ENCODE measurements at regions not wholly inside any gene's neighbourhood (a gene's known extent, or its start where the extent isn't known, plus 50 kb on each side); places are given as distances from the start of the nearest gene placed in this dataset.
"Not testable (repeated sequence)": the region's sequence is repeated elsewhere in the genome, so short reads cannot be mapped to it uniquely, and the experiment has no call there.

DNA sequence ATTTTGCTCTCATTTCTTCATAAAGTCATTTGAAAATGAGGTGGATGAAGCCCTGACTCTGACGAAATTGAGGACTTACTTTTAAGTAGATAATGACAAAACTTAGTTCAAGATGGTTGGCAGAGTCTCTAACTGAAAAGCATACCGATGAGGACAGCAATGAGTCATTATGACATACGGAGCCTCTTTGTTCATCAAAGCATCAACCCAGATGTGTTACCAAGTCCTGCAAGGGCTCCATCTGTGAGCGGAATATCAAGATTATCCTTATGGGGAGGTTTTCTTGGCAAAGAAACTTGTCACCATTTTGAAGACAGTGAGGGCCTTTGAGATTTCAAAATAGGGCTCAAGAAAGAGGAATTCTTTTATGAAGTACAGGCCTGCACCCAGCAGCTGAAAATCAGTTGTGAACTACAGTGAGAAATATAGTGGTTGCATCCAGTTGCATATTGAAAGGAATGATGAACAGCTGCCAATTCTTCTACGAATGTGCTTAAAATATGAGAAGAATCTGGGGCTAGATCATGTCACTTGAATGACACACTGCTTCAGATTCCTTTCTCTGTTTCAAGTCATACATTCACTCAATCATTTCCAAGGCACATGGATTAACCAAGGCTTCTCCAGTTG lies 86.6 kb upstream of the SLC24A2 start:
- no peak for DNase-seq (ENCODE audit: low spot score in 2 of 2)

DNA sequence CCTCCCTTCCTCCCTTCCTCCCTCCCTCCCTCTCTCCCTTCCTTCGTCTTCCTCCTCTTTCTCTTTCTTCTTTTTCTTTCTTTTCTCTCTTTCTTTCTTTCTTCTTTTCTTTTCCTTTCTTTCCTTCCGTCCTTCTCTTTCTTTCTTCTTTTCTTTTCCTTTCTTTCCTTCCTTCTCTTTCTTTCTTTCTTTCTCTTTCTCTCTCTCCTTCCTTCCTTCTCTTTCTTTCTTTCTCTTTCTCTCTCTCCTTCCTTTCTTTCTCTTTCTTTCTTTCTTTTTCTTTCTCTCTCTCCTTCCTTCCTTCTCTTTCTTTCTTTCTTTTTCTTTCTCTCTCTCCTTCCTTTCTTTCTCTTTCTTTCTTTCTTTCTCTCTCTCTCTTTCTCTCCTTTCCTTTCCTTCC lies 84.4 kb upstream of the SLC24A2 start:
- H3K4me1 Mint-ChIP-seq; H3K27ac Mint-ChIP-seq; H3K9me3 Mint-ChIP-seq; DNase-seq (ENCODE audit: low spot score in 2 of 2); ATAC-seq; H3K4me3 Mint-ChIP-seq; H3K36me3 Mint-ChIP-seq: not testable (repeated sequence)

More for the DNA sequence above, 86.6 kb upstream of the SLC24A2 start:
- ATAC-seq = no peak
- Mint-ChIP-seq H3K4me3 (no peak overlapping the region), H3K4me1 (no peaks in the 10 kb centered on the region), H3K36me3 (no peaks in the 10 kb centered on the region), H3K27ac (no peak overlapping the region), H3K9me3 (peaks cover 6% of the 10 kb centered on the region)

DNA sequence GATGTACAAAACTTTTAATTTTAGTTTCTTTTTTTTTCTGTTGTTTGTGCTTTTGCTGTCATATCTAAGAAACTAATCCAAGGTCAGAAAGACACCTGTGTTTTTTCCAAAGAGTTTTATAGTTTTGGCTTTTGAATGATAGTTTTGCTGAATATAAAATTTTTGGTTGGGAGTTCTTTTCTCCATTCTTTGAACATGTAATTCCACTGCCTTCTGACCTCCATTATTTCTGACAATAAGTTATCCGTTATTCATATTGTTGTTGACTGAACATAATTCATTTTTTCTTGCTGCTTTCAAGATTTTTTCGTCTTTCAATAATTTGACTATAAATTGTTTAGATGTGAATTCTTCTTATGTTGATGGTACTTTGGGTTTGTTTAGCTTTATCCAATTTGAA lies 82.2 kb upstream of the SLC24A2 start:
- H3K36me3 Mint-ChIP-seq = no peaks in the 10 kb centered on the region
- no peak for ATAC-seq
- DNase-seq (ENCODE audit: low spot score in 2 of 2) = no peak
- H3K4me3 Mint-ChIP-seq = no peak overlapping the region
- H3K27ac Mint-ChIP-seq = no peak overlapping the region
- no peaks in the 10 kb centered on the region for H3K4me1 Mint-ChIP-seq
- peaks cover 6% of the 10 kb centered on the region for H3K9me3 Mint-ChIP-seq

DNA sequence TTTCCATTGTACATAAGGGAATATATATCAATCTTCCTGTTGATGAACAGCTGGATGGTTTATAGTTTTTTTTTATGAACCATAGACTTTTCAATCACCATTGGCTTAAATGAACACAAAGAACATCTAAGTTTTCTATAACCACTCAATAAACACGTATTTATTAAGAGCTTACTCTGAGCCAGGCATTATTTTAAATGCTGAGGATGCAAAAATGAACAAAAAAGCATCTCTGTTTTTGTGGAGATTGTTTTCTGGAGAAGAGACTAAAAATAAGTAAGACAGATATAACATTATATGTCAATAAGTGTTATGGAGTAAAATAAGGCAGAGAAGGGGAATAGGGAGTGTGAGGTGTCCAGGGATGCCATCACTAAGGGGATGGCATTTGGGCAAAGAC lies 52.1 kb upstream of the SLC24A2 start:
- no peaks in the 10 kb centered on the region for H3K36me3 Mint-ChIP-seq
- DNase-seq (ENCODE audit: low spot score in 2 of 2) (no peak), ATAC-seq (no peak)
- H3K27ac Mint-ChIP-seq = no peak overlapping the region
- H3K4me3 Mint-ChIP-seq = no peak overlapping the region
- H3K4me1 Mint-ChIP-seq = no peaks in the 10 kb centered on the region
- H3K9me3 Mint-ChIP-seq = no peaks in the 10 kb centered on the region

Measured in stimulated activated effector memory CD8-positive, alpha-beta T cell treated with anti-CD3 and anti-CD28 coated beads, Interleukin-12 subunit alpha, Interleukin-12 subunit beta, amount 100 ng/mL, for 72 hours (primary cell).